LNCAP (cell line): ENCODE measurements at regions not wholly inside any gene's neighbourhood (a gene's known extent, or its start where the extent isn't known, plus 50 kb on each side); places are given as distances from the start of the nearest gene placed in this dataset.

Source experiments
- TF ChIP-seq, protein P1 (sequence below): fragments of 450-650 bp; IDR thresholded peaks from 2 replicates; pipeline ENCODE4 v1.5.1; 2017; ENCODE audit warnings: mild to moderate bottlenecking

GRCh38 chr3:197427021-197427420, 128.6 kb upstream of the DLG1 start:
- TF ChIP-seq, protein P1, sequence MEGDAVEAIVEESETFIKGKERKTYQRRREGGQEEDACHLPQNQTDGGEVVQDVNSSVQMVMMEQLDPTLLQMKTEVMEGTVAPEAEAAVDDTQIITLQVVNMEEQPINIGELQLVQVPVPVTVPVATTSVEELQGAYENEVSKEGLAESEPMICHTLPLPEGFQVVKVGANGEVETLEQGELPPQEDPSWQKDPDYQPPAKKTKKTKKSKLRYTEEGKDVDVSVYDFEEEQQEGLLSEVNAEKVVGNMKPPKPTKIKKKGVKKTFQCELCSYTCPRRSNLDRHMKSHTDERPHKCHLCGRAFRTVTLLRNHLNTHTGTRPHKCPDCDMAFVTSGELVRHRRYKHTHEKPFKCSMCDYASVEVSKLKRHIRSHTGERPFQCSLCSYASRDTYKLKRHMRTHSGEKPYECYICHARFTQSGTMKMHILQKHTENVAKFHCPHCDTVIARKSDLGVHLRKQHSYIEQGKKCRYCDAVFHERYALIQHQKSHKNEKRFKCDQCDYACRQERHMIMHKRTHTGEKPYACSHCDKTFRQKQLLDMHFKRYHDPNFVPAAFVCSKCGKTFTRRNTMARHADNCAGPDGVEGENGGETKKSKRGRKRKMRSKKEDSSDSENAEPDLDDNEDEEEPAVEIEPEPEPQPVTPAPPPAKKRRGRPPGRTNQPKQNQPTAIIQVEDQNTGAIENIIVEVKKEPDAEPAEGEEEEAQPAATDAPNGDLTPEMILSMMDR = no peak

DNA sequence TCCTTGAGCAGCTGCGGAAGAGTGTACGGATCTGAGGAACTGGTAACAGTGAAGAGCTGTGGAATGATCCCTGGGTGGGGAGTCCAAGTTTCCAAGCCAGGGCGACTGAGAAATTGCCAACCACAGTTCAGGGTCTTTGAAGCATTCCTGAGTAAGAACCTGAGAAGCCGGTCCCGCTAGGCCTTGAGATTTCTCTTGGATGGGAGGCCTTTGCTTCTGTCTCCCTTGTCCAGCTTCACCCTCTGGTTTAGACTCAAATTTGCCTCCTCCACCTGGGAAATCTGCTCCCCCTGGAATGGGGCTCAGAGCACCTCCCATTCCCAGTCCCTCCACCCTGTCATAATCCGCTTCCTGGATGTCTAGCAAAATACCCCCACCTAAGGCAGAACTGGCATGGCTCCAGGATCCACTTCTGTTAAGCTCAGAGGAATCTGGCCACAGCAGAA, 127.7 kb upstream of the DLG1 start:
- TF ChIP-seq, protein P1 = no peak

DNA sequence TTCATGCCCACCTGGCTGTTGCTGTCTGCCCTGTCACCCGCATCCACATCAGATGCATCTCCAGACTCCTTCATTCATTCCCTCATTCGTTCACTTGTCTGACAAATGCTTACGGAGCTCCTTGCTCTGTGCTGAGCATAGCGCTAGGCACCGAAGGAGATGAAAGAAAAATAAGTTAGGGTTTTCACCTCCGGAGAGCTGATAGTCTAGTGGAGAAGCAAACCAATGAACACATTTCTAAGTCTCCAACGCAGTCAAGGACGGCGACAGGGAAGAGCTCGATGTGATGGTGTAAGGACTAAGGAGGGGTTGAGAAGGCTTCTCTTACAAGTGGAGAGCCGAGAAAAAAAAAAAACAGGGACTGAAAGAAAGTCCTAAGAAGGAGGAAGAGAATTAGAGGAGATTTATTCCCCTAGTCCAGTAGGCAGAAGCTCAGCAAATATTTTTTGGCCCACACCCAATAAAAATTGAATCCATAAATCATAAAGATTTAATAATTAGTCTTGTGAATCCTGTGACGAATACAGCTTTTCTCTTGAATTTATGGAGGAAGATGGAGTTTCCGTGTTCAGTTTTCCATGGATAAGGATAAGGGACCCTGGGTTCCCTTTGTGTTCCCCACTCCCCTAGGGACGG, 127.2 kb upstream of the DLG1 start:
- TF ChIP-seq, protein P1 = no peak

DNA sequence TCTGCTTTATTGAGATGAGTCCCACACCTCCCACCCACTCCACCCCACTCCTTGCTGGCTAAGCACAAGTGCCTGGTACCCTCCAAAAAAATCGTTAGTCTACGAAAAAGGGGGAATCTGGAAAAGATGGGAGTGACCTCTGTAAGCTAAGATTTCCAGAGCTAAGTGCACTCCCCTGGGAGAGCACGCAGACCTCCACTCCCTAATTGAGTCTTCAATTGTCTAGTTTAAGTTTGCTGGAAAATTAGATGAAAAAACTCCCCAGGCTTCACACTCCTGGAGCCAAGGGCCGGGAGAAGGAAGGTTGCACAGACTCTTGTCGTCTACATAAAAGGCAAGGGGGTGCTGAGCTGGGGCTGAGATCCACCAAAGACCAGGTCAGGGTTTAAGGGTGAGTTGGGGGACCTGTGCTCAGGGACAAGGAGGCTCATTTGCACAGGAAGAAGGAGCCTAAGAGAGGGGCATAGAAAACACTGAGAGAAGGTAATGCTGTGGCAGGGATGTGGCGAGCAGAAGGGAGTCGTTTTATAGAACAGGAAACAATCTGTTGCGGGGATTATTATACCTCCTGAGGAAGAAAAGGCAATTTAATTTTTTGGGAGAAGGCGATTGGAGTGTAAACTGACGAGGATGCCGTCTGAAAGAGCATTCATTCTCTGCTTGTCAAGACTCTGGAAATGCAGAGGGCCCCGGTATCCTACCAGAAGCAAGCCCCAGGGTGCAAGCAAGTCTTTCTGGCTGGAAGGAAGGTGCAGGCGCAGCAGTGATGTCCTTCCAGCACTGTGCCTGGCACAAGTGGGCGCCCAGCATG, 126.5 kb upstream of the DLG1 start:
- TF ChIP-seq, protein P1 = no peak

DNA sequence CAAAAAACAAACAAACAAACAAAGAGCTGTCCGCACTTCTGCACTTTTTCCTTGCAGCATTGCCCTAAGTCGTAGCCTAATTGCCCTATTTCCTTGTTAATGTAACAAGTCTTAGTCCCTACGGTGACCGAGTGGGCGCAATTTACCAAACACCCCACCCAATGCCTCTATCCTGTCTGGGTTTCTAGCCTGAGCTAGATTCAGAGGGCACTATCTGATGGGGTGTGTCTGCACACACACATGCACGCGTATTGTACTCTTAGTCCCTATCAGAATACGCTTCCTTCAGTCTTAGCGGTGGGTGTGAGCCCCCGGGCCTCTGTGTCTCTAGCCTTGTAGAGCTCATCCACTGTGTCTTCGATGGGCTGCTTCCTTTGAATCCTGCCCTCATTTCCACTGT, 125.9 kb upstream of the DLG1 start:
- TF ChIP-seq, protein P1 = no peak

DNA sequence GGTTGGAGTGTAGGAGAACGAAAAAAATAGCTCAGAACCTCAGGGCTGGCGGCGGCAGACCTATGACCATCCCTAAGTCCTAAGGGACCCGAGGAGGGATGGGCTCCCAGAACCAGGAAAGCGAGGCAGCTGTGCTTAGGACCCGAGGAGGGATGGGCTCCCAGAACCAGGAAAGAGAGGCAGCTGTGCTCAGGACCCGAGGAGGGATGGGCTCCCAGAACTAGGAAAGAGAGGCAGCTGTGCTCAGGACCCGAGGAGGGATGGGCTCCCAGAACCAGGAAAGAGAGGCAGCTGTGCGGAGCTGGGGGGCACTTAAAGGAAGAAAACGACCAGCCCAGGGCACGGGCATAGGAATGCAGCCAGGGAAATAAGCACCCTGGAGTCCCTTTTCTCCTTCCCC, 125.0 kb upstream of the DLG1 start:
- TF ChIP-seq, protein P1 = no peak

GRCh38 chr3:197422506-197422905, 124.1 kb upstream of the DLG1 start:
- TF ChIP-seq, protein P1 = no peak
